HG02678 (cell line): ENCODE measurements at regions not wholly inside any gene's neighbourhood (a gene's known extent, or its start where the extent isn't known, plus 50 kb on each side); places are given as distances from the start of the nearest gene placed in this dataset.
"Not testable (repeated sequence)": the region's sequence is repeated elsewhere in the genome, so short reads cannot be mapped to it uniquely, and the experiment has no call there.

Experiments used
- ATAC-seq: cut with Tn5 transposase; IDR thresholded peaks from one replicate; pipeline ENCODE4 v1.9.1; 2021; ENCODE audit warnings: mild to moderate bottlenecking, moderate library complexity; ENCODE audit not compliant: unreplicated experiment

GRCh38 chr5:23451156-23451555 is 56.3 kb upstream of the PRDM9 start:
- no peak for ATAC-seq

DNA sequence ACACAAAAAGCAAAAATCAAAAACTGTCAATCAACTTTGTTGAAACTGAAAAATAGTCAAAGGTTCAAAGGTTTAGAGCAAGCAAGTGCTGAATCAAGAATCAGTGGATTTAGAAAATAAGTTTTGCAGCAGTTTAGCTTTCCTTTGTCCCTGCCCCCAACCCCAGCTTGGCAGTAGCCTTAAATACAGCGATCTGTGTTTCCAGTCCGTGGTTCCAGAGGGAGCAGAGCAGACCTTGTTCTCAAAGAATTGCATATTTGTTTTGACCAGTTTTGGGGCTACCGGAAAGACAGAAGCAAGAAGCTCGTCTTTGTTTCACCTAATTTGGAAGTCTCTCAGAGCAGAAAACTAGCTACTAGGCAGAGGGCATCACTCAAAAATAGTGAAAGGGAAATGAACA is 57.2 kb upstream of the PRDM9 start:
- no peak for ATAC-seq

DNA sequence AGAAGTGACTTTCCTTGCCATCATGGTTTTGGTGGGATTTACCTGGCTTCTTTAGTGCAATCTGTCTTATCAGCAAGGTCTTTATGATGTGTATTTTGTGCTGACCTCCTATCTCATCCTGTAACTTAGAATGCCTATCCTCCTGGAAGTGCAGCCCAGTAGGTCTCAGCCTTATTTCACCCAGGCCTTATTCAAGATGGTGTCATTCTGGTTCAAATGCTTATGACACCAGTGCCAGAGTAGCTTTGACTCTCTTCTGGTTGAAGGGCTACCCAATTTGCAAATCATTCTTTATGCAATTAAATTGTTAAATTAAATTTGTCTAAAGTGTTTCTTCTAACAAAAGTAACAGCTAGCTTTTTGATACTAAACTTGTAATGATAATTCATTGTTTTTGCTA is 58.8 kb upstream of the PRDM9 start:
- ATAC-seq: no peak

DNA sequence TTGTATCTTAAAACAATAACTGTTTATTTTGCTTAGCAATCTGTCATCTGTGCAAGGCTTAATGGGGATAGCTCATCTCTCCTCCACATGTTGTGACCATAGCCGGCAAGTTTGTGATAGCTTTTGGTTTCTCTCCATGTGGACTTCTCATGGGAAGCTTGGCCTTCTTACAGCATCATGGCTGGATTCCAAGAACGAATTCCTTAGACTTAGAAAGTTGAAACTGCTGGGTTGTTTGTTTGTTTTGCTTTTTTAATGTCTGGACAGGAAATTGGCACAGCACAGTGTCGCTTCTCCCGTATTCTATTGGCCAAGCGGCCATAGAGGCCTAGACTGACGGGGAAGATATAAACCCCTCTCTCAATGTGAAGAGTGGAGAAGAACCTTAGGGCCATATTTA is 61.0 kb upstream of the PRDM9 start:
- ATAC-seq: no peak

GRCh38 chr5:23445573-23445972 is 61.8 kb upstream of the PRDM9 start:
- ATAC-seq: no peak

DNA sequence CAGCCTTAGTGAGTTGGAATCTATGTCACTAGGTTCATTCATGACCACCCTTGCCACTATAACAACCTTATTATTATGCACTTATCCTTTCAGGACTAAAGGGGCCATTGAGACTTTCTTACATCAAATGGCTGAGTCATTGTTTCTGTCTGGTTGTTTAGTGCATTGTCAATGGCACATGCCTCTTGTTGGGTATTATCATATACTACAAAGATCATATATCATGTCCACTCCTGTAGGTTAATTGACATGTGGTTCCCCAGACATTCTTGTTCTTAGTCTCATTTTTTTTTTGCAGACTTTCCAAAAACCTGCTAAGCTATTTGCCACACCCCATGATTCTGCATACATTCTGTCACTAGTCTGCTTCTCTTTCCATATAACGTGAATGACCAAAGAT is 66.7 kb upstream of the PRDM9 start:
- ATAC-seq: no peak

GRCh38 chr5:23437011-23437410 is 70.4 kb upstream of the PRDM9 start:
- ATAC-seq: no peak

GRCh38 chr5:23433534-23434315 is 73.7 kb upstream of the PRDM9 start:
- no peak for ATAC-seq

DNA sequence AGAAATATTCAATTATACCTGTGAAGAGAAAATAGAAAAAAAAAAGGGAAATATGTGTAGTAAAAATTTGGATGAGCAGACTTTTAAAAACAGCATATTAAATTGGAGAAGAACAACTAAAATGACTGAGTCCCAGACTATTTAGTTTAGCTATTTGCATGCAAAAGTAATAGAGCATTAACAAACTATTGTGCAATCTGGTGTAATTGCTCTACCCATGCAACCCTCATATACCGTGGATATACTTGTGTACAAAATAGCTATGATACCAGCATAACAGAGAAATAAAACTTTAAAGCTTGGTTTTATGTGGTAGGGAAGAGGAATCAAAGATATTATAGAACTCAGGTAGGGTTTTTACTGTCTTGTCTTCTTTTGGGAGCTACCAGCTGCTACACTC is 78.7 kb upstream of the PRDM9 start:
- no peak for ATAC-seq

GRCh38 chr5:23420214-23420613 is 87.2 kb upstream of the PRDM9 start:
- ATAC-seq: not testable (repeated sequence)

- no peak for ATAC-seq
Observed at GRCh38 chr5:23419115-23419514, 88.3 kb upstream of the PRDM9 start.

DNA sequence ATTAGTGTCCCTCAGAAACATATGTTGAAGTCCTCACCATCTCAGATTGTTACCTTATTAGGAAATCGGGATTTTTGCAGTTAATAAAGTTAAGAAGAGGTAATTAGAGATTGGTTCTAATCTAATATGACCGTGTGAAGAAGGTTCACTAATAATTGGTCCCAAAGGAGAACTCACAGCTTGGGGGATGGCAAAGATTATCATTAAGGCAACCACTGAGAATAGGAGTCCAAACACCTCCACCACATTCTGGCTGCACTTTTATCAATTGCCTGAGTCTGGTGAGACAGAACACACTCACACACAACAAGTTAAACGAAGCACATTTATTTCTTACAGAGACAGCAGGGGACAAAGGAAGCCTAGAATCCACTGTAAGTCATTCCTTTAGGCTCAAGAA is 94.9 kb upstream of the PRDM9 start:
- no peak for ATAC-seq

DNA sequence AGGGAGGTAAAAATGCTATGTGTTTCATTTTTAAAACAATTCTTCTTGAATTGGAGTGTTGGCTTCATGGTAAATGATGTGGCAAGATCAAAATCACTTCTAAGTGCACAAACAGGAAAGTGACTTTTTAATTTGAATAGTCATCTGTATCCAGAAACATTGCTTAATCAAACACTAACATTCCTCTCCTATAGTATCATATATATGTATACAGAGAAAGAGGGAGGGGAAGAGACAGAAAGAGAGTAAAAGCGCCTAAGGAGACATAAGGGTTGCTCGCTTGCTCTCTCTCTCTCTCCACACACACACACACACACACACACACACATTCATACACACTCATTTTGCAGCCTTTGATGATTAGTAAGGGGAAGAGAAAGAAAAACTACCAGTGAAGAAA is 95.4 kb upstream of the PRDM9 start:
- no peak for ATAC-seq

DNA sequence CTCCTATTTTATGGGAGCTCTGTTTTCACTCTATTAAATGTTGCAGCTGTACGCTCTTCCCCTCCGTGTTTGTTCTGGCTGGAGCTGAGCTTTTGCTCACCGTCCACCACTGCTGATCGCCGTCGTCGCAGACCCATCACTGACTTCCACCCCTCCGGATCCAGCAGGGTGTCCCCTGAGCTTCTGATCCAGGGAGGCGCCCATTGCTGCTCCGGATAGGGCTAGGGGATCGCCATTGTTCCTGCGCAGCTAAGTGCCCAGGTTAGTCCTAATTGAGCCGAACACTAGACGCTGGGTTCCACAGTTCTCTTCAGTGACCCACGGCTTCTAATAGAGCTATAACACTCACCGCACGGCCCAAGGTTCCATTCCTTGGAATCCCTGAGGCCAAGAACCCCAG is 96.2 kb upstream of the PRDM9 start:
- no peak for ATAC-seq

DNA sequence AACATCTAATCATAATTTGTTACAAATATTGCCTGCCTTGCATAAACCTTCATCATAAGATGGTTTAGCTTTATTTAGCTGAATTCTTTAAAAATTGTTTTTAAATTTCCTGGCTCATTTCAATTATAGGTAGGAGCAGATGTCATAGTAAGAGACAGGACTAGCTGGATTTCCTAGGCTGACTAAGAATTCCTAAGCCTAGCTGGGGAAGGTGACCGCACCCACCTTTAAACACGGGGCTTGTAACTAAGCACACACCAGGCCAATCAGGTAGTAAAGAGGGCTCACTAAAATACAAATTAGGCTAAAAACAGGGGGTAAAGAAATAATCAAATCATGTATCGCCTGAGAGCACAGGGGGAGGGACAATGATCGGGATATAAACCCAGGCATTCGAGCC is 96.6 kb upstream of the PRDM9 start:
- not testable (repeated sequence) for ATAC-seq

- no peak for ATAC-seq
Observed at GRCh38 chr5:23405316-23406068, 101.9 kb upstream of the PRDM9 start.

GRCh38 chr5:23402585-23402984 is 104.8 kb upstream of the PRDM9 start:
- no peak for ATAC-seq

GRCh38 chr5:23400951-23401350 is 106.5 kb upstream of the PRDM9 start:
- ATAC-seq: no peak

DNA sequence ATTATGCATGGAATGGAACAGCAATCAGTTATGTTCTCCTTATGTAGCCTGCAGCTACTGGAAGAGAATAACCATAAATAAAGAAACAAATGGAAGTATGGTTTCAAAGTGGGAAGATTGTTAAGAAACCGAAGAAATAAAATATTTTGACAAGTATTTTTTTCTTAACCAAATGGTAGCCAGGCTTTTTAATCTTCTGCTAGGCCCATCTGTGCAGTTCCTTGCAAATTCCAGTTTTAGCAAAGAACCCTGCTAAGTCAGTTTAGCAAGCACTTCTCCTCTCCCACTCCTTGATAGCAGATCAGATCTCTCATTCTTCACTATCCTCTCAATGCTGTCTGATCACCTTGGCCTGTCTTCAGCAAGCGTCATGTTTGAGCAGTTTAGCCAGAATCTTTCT is 111.1 kb upstream of the PRDM9 start:
- ATAC-seq: no peak

GRCh38 chr5:23389291-23390101 is 117.9 kb upstream of the PRDM9 start:
- no peak for ATAC-seq

DNA sequence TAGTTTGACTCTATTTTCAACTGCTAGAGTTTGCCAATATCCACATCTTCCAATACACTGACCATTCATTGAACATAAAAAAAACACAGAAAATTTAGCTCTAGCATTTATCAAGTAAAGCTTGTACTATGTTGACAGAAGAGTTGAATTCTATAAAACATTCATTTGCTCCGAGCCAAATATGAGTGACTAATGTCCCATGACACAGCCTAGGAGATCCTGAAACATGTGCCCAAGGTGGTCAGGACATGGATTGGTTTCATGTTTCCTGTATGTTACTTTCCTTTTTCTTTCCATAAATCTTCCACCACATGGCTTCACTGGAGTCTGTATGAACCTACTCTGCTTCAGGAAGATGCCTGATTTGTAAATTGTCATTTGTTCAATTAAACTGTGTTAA is 122.4 kb upstream of the PRDM9 start:
- ATAC-seq: no peak

- no peak for ATAC-seq
Observed at GRCh38 chr5:23372177-23372576, 135.2 kb upstream of the PRDM9 start.
